ENCODE measurements at regions not wholly inside any gene's neighbourhood (a gene's known extent, or its start where the extent isn't known, plus 50 kb on each side); places are given as distances from the start of the nearest gene placed in this dataset.

DNA sequence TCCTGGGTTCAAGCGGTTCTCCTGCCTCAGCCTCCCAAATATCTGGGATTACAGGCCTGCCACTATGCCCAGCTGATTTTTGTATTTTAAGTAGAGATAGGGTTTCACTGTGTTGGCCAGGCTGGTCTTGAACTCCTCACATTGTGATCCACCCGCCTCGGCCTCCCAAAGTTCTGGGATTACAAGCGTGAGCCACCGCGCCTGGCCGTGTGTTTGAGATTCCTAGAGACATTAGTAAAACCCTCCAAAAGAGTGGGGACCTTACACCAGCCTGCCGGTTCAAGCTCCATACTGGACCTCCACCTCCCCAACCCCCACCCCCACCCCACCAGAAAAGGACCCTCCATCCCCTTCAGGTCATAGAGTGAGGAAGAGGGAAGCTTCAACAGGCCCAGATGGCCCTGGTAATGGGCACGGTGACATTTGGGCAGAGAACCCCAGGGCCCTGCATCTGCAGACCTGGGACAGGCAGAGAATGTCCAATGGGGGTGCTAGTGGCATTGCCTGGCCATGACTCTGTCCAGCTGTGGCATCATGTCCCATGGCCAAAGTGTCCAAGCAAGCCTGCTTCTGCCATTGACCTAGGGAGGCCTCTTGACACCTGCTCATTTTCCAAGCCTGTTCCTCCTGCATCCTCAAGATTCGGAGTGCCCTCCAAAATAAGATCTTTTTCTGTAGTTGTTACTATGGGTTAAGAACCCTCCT, 108.9 kb upstream of the KLF13 start:
- TF ChIP-seq, protein P1, sequence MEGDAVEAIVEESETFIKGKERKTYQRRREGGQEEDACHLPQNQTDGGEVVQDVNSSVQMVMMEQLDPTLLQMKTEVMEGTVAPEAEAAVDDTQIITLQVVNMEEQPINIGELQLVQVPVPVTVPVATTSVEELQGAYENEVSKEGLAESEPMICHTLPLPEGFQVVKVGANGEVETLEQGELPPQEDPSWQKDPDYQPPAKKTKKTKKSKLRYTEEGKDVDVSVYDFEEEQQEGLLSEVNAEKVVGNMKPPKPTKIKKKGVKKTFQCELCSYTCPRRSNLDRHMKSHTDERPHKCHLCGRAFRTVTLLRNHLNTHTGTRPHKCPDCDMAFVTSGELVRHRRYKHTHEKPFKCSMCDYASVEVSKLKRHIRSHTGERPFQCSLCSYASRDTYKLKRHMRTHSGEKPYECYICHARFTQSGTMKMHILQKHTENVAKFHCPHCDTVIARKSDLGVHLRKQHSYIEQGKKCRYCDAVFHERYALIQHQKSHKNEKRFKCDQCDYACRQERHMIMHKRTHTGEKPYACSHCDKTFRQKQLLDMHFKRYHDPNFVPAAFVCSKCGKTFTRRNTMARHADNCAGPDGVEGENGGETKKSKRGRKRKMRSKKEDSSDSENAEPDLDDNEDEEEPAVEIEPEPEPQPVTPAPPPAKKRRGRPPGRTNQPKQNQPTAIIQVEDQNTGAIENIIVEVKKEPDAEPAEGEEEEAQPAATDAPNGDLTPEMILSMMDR (IDR thresholded peaks at IDR 0.05), result no peak
- TF ChIP-seq EP300 (IDR thresholded peaks at IDR 0.05; ENCODE audit: low read depth) (no peak), POLR2A (IDR thresholded peaks at IDR 0.05) (no peak)

Data from transverse colon (tissue), 3 donors.